SIG-M5 (cell line): ENCODE measurements at regions not wholly inside any gene's neighbourhood (a gene's known extent, or its start where the extent isn't known, plus 50 kb on each side); places are given as distances from the start of the nearest gene placed in this dataset.

Experiments
- DNase-seq: peaks from one replicate; lab custom pipeline; 2025; lab: John Stamatoyannopoulos, UW

GRCh38 chr13:99911965-99912566 is 59.5 kb downstream of the ZIC5 start:
- DNase-seq = no peak

GRCh38 chr13:99911069-99911964 is 60.2 kb downstream of the ZIC5 start:
- DNase-seq = no peak

- no peak for DNase-seq
These were observed 61.5 kb downstream of the ZIC5 start for GRCh38 chr13:99909836-99910619.

GRCh38 chr13:99909097-99909835 is 62.3 kb downstream of the ZIC5 start:
- DNase-seq = no peak

GRCh38 chr13:99908140-99908803 is 63.3 kb downstream of the ZIC5 start:
- no peak for DNase-seq

- DNase-seq = no peak
These were observed 63.9 kb downstream of the ZIC5 start for GRCh38 chr13:99907627-99908026.

GRCh38 chr13:99907038-99907437 is 64.5 kb downstream of the ZIC5 start:
- DNase-seq = no peak

- no peak for DNase-seq
These were observed 65.8 kb downstream of the ZIC5 start for GRCh38 chr13:99905814-99906213.

GRCh38 chr13:99905224-99905623 is 66.3 kb downstream of the ZIC5 start:
- no peak for DNase-seq

GRCh38 chr13:99903140-99903539 is 68.4 kb downstream of the ZIC5 start:
- no peak for DNase-seq

- DNase-seq = no peak
These were observed 68.9 kb downstream of the ZIC5 start for GRCh38 chr13:99902657-99903056.

GRCh38 chr13:99900960-99901359 is 70.6 kb downstream of the ZIC5 start:
- DNase-seq = no peak

- DNase-seq = no peak
These were observed 73.1 kb downstream of the ZIC5 start for GRCh38 chr13:99898421-99898820.

GRCh38 chr13:99897076-99897440 is 74.5 kb downstream of the ZIC5 start:
- no peak for DNase-seq

GRCh38 chr13:99896369-99897075 is 75.0 kb downstream of the ZIC5 start:
- DNase-seq = no peak

- no peak for DNase-seq
These were observed 75.9 kb downstream of the ZIC5 start for GRCh38 chr13:99895444-99896368.

- DNase-seq = no peak
These were observed 76.6 kb downstream of the ZIC5 start for GRCh38 chr13:99894840-99895443.

- no peak for DNase-seq
These were observed 77.3 kb downstream of the ZIC5 start for GRCh38 chr13:99894105-99894839.

GRCh38 chr13:99893567-99893966 is 78.0 kb downstream of the ZIC5 start:
- DNase-seq = no peak
